Liver (tissue), 8 donors: ENCODE measurements at regions not wholly inside any gene's neighbourhood (a gene's known extent, or its start where the extent isn't known, plus 50 kb on each side); places are given as distances from the start of the nearest gene placed in this dataset.

Experiments
- DNase-seq: peaks from one replicate; pipeline ENCODE4 v3.0.0-alpha.2; 2017; ENCODE audit warnings: low spot score
- H3K27ac ChIP-seq, 2 donors: one replicate each; pipeline ENCODE4 v1.7.0; 2013; ENCODE audit warnings: inconsistent platforms in 2 of 2, low read length in 2 of 2, control low read depth in 1 of 2, low read depth in 1 of 2, mild to moderate bottlenecking in 1 of 2
- H3K27me3 ChIP-seq, 4 donors: one replicate each; pipeline versions ENCODE4 v1.6.1 to v1.7.0; 2013; ENCODE audit warnings: low read length in 3 of 4, inconsistent platforms in 1 of 4, mild to moderate bottlenecking in 1 of 4, moderate library complexity in 1 of 4; ENCODE audit not compliant: control insufficient read depth in 4 of 4, insufficient read depth in 4 of 4
- H3K36me3 ChIP-seq, 4 donors: one replicate each; pipeline versions ENCODE4 v1.6.1 to v1.7.0; 2013; ENCODE audit warnings: low read length in 3 of 4, mild to moderate bottlenecking in 3 of 4, low read depth in 1 of 4, moderate library complexity in 1 of 4; ENCODE audit not compliant: control insufficient read depth in 4 of 4, insufficient read depth in 3 of 4
- H3K4me1 ChIP-seq, 4 donors: one replicate each; pipeline versions ENCODE4 v1.6.1 to v1.7.0; 2013; ENCODE audit warnings: low read length in 3 of 4, mild to moderate bottlenecking in 3 of 4, moderate library complexity in 1 of 4; ENCODE audit not compliant: control insufficient read depth in 4 of 4, insufficient read depth in 4 of 4
- H3K4me3 ChIP-seq, 3 donors: one replicate each; pipeline versions ENCODE4 v1.6.1 to v1.7.0; 2013; ENCODE audit warnings: low read length in 3 of 3, control low read depth in 1 of 3, low read depth in 1 of 3, mild to moderate bottlenecking in 1 of 3
- H3K9ac ChIP-seq, 2 donors: one replicate each; pipeline ENCODE4 v1.7.0; 2013; ENCODE audit warnings: low read length in 2 of 2, mild to moderate bottlenecking in 2 of 2, moderate library complexity in 2 of 2, control low read depth in 1 of 2, low read depth in 1 of 2
- H3K9me3 ChIP-seq, 4 donors: one replicate each; pipeline versions ENCODE4 v1.6.1 to v1.7.0; 2013; ENCODE audit warnings: low read length in 3 of 4; ENCODE audit not compliant: control insufficient read depth in 4 of 4
- EGR1 ChIP-seq, 2 donors: IDR thresholded peaks; 2 replicates each; pipeline ENCODE4 v1.6.1; 2016 to 2018; ENCODE audit warnings: antibody characterized with exemption in 2 of 2, low read depth in 2 of 2
- FOXA1 ChIP-seq: IDR thresholded peaks from 2 replicates; pipeline ENCODE4 v1.6.1; 2016; ENCODE audit warnings: antibody characterized with exemption
- FOXA2 ChIP-seq: IDR thresholded peaks from 2 replicates; pipeline ENCODE4 v1.6.1; 2016; ENCODE audit warnings: antibody characterized with exemption
- GABPA ChIP-seq, 2 donors: IDR thresholded peaks in 1 of 2; conservative IDR thresholded peaks in 1 of 2; 2 replicates each; pipeline ENCODE4 v1.6.1; 2016; ENCODE audit warnings: antibody characterized with exemption in 2 of 2, mild to moderate bottlenecking in 1 of 2, moderate library complexity in 1 of 2
- HNF4A ChIP-seq, 2 donors: conservative IDR thresholded peaks; 2 replicates each; pipeline ENCODE4 v1.6.1; 2016; ENCODE audit warnings: antibody characterized with exemption in 2 of 2, mild to moderate bottlenecking in 2 of 2
- HNF4G ChIP-seq: IDR thresholded peaks from 2 replicates; pipeline ENCODE4 v1.6.1; 2016; ENCODE audit warnings: antibody characterized with exemption
- JUND ChIP-seq, 2 donors: IDR thresholded peaks; 2 replicates each; pipeline ENCODE4 v1.6.1; 2016; ENCODE audit warnings: antibody characterized with exemption in 2 of 2
- NR2F2 ChIP-seq: IDR thresholded peaks from 2 replicates; pipeline ENCODE4 v1.6.1; 2016; ENCODE audit warnings: antibody characterized with exemption
- RAD21 ChIP-seq, 2 donors: IDR thresholded peaks; 2 replicates each; pipeline ENCODE4 v1.6.1; 2016; ENCODE audit warnings: antibody characterized with exemption in 2 of 2, mild to moderate bottlenecking in 2 of 2
- RXRA ChIP-seq, 2 donors: IDR thresholded peaks; 2 replicates each; pipeline ENCODE4 v1.6.1; 2017 to 2018; ENCODE audit warnings: antibody characterized with exemption in 2 of 2, mild to moderate bottlenecking in 1 of 2
- SP1 ChIP-seq: IDR thresholded peaks from 2 replicates; pipeline ENCODE4 v1.6.1; 2018; ENCODE audit warnings: antibody characterized with exemption, mild to moderate bottlenecking
- TAF1 ChIP-seq: conservative IDR thresholded peaks from 2 replicates; pipeline ENCODE4 v1.6.1; 2016; ENCODE audit warnings: antibody characterized with exemption, mild to moderate bottlenecking
- YY1 ChIP-seq: IDR thresholded peaks from 2 replicates; pipeline ENCODE4 v1.6.1; 2016; ENCODE audit warnings: antibody characterized with exemption, mild to moderate bottlenecking
- WGBS: extraction: QIAGEN DNeasy Blood & Tissue Kit; methylation state at CpG from one replicate; pipeline ENCODE4 v1.1.7; 2013; 5-methylcytosine and 5-hydroxymethylcytosine counted together
- TF ChIP-seq, protein P1 (sequence below): IDR thresholded peaks from 2 replicates; pipeline ENCODE4 v1.6.1; 2016; ENCODE audit warnings: antibody characterized with exemption
- TF ChIP-seq, protein P2 (sequence below): IDR thresholded peaks from 2 replicates; pipeline ENCODE4 v1.6.1; 2016; ENCODE audit warnings: antibody characterized with exemption
- TF ChIP-seq, protein P3 (sequence below): IDR thresholded peaks from 2 replicates; pipeline ENCODE4 v1.6.1; 2016; ENCODE audit warnings: antibody characterized with exemption
- TF ChIP-seq, protein P4 (sequence below): IDR thresholded peaks from 2 replicates; pipeline ENCODE4 v1.6.1; 2016; ENCODE audit warnings: antibody characterized with exemption, mild to moderate bottlenecking
- TF ChIP-seq, protein P5 (sequence below): fragments of 150-350 bp; IDR thresholded peaks from 2 replicates; pipeline ENCODE4 v1.5.1; 2017; ENCODE audit warnings: improper control_type of control experiment, low read depth, low read length; ENCODE audit not compliant: missing input control
- donor health status: healthy.
- donor health status: healthy.
- donor health status: healthy.
- donor health status: healthy.
- donor health status: healthy.

DNA sequence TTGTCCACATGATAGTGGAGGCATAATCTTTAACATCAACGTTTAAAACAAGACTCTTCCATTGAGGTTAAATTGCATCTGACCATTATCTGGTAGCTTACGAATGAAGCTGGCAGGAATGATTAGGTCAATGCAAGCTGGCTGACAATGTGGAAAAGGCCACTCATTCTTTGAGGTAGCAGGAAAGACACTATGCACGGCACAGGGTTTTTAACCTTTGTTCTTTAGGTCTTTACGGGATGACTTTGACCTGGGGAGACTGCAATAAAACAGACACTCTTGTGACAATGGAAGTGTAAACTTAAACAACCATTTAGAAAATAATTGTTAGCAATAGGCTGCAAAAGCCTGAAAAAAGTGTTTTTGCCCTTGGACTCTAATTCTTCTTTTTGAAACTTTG is 193.8 kb upstream of the FOXD3 start:
- no peak for DNase-seq
- TF ChIP-seq JUND (IDR thresholded peaks at IDR 0.05) (no peak), FOXA1 (no peak), HNF4G (no peak), RXRA (IDR thresholded peaks at IDR 0.05) (no peak)
- no peaks in the 10 kb centered on the region for H3K9me3 ChIP-seq
- no peak overlapping the region for H3K9ac ChIP-seq
- H3K4me3 ChIP-seq, result no peak overlapping the region
- no peaks in the 10 kb centered on the region for H3K4me1 ChIP-seq
- no peak overlapping the region for H3K27ac ChIP-seq
- H3K36me3 ChIP-seq, result no peaks in the 10 kb centered on the region
- no peaks in the 10 kb centered on the region for H3K27me3 ChIP-seq
- 47% methylated on average over 4 of the region's 4 CpGs for WGBS

DNA sequence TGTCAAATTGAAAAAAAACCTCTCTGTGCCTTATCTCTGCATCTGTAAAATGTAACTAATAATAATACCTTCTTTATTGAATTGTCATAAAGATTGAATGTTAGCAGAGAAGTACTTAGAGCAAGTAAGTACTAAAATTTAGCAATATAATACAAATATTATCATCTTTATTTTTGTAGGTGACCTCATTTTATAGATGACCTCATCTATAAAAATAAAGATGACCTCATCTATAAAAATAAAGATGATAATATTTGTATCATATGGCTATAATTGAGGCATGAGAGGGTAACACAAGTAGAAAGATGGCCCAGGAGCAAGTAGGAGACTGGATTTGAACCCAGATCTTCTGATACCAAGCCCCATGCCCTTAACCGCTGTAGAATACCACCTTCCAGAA is 193.2 kb upstream of the FOXD3 start:
- Histone ChIP-seq H3K9ac (no peak overlapping the region), H3K36me3 (no peaks in the 10 kb centered on the region), H3K4me1 (peaks cover 0 to 1% (median under 1%) of the 10 kb centered on the region in 4 donors), H3K4me3 (no peak overlapping the region), H3K27me3 (no peaks in the 10 kb centered on the region), H3K27ac (no peak overlapping the region), H3K9me3 (no peaks in the 10 kb centered on the region)
- TF ChIP-seq TAF1 (no peak), RXRA (IDR thresholded peaks at IDR 0.05) (no peak), FOXA1 (no peak), NR2F2 (no peak), RAD21 (IDR thresholded peaks at IDR 0.05) (no peak), HNF4A (conservative IDR thresholded peaks at IDR 0.05) (no peak), SP1 (no peak), FOXA2 (no peak), GABPA (IDR thresholded peaks at IDR 0.05 in 1 of 2, conservative IDR thresholded peaks at IDR 0.05 in 1 of 2) (no peak), EGR1 (IDR thresholded peaks at IDR 0.05; ENCODE audit: low read depth in 2 of 2) (no peak), HNF4G (no peak), YY1 (no peak)
- TF ChIP-seq, protein P1, sequence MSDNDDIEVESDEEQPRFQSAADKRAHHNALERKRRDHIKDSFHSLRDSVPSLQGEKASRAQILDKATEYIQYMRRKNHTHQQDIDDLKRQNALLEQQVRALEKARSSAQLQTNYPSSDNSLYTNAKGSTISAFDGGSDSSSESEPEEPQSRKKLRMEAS, result no peak
- TF ChIP-seq, protein P2, sequence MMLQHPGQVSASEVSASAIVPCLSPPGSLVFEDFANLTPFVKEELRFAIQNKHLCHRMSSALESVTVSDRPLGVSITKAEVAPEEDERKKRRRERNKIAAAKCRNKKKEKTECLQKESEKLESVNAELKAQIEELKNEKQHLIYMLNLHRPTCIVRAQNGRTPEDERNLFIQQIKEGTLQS, result no peak
- TF ChIP-seq, protein P3, sequence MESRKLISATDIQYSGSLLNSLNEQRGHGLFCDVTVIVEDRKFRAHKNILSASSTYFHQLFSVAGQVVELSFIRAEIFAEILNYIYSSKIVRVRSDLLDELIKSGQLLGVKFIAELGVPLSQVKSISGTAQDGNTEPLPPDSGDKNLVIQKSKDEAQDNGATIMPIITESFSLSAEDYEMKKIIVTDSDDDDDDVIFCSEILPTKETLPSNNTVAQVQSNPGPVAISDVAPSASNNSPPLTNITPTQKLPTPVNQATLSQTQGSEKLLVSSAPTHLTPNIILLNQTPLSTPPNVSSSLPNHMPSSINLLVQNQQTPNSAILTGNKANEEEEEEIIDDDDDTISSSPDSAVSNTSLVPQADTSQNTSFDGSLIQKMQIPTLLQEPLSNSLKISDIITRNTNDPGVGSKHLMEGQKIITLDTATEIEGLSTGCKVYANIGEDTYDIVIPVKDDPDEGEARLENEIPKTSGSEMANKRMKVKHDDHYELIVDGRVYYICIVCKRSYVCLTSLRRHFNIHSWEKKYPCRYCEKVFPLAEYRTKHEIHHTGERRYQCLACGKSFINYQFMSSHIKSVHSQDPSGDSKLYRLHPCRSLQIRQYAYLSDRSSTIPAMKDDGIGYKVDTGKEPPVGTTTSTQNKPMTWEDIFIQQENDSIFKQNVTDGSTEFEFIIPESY, result no peak
- TF ChIP-seq, protein P4, sequence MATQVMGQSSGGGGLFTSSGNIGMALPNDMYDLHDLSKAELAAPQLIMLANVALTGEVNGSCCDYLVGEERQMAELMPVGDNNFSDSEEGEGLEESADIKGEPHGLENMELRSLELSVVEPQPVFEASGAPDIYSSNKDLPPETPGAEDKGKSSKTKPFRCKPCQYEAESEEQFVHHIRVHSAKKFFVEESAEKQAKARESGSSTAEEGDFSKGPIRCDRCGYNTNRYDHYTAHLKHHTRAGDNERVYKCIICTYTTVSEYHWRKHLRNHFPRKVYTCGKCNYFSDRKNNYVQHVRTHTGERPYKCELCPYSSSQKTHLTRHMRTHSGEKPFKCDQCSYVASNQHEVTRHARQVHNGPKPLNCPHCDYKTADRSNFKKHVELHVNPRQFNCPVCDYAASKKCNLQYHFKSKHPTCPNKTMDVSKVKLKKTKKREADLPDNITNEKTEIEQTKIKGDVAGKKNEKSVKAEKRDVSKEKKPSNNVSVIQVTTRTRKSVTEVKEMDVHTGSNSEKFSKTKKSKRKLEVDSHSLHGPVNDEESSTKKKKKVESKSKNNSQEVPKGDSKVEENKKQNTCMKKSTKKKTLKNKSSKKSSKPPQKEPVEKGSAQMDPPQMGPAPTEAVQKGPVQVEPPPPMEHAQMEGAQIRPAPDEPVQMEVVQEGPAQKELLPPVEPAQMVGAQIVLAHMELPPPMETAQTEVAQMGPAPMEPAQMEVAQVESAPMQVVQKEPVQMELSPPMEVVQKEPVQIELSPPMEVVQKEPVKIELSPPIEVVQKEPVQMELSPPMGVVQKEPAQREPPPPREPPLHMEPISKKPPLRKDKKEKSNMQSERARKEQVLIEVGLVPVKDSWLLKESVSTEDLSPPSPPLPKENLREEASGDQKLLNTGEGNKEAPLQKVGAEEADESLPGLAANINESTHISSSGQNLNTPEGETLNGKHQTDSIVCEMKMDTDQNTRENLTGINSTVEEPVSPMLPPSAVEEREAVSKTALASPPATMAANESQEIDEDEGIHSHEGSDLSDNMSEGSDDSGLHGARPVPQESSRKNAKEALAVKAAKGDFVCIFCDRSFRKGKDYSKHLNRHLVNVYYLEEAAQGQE, result no peak
- TF ChIP-seq, protein P5, sequence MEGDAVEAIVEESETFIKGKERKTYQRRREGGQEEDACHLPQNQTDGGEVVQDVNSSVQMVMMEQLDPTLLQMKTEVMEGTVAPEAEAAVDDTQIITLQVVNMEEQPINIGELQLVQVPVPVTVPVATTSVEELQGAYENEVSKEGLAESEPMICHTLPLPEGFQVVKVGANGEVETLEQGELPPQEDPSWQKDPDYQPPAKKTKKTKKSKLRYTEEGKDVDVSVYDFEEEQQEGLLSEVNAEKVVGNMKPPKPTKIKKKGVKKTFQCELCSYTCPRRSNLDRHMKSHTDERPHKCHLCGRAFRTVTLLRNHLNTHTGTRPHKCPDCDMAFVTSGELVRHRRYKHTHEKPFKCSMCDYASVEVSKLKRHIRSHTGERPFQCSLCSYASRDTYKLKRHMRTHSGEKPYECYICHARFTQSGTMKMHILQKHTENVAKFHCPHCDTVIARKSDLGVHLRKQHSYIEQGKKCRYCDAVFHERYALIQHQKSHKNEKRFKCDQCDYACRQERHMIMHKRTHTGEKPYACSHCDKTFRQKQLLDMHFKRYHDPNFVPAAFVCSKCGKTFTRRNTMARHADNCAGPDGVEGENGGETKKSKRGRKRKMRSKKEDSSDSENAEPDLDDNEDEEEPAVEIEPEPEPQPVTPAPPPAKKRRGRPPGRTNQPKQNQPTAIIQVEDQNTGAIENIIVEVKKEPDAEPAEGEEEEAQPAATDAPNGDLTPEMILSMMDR, result no peak
- DNase-seq, result no peak
- WGBS, result 99% methylated on average over 1 of the region's 1 CpG
